Kidney (tissue), 13 donors: ENCODE measurements at regions not wholly inside any gene's neighbourhood (a gene's known extent, or its start where the extent isn't known, plus 50 kb on each side); places are given as distances from the start of the nearest gene placed in this dataset.

Experiments
- DNase-seq, 5 donors: peaks; one replicate each; pipeline ENCODE4 v3.0.0-alpha.2; 2013 to 2020
- FAIRE-seq: peaks from 2 replicates; lab custom pipeline; 2012; peaks lifted over from hg19 to GRCh38; lab: Jason Lieb, UNC
- H3K27ac ChIP-seq, 2 donors: one replicate each; pipeline ENCODE4 v1.7.0; 2013; ENCODE audit warnings: low read depth in 2 of 2, low read length in 2 of 2, inconsistent platforms in 1 of 2
- H3K27me3 ChIP-seq: one replicate; pipeline ENCODE4 v1.7.1; 2013; ENCODE audit warnings: low read length, inconsistent platforms; ENCODE audit not compliant: control insufficient read depth, insufficient read depth
- H3K36me3 ChIP-seq, 3 donors: one replicate each; pipeline versions ENCODE4 v1.7.0 to v1.7.1; 2013; ENCODE audit warnings: low read length in 3 of 3, control low read depth in 1 of 3, inconsistent platforms in 1 of 3; ENCODE audit not compliant: insufficient read depth in 3 of 3, control insufficient read depth in 2 of 3
- H3K4me1 ChIP-seq, 3 donors: one replicate each; pipeline versions ENCODE4 v1.7.0 to v1.7.1; 2013; ENCODE audit warnings: low read length in 3 of 3, inconsistent platforms in 1 of 3, low read depth in 1 of 3; ENCODE audit not compliant: control insufficient read depth in 2 of 3, insufficient read depth in 2 of 3
- H3K4me3 ChIP-seq, 3 donors: one replicate each; pipeline versions ENCODE4 v1.7.0 to v1.8.1; 2013; ENCODE audit warnings: low read length in 3 of 3, control low read depth in 1 of 3, inconsistent platforms in 1 of 3
- H3K9ac ChIP-seq, 3 donors: one replicate each; pipeline versions ENCODE4 v1.7.0 to v1.7.1; 2013; ENCODE audit warnings: low read length in 3 of 3, control low read depth in 1 of 3, inconsistent platforms in 1 of 3
- H3K9me3 ChIP-seq, 3 donors: one replicate each; pipeline versions ENCODE4 v1.7.0 to v1.7.1; 2013; ENCODE audit warnings: low read length in 3 of 3, control low read depth in 1 of 3, inconsistent platforms in 1 of 3; ENCODE audit not compliant: control insufficient read depth in 2 of 3, insufficient read depth in 1 of 3
- CTCF ChIP-seq: IDR thresholded peaks from 3 replicates; pipeline ENCODE4 v1.5.1; 2012; ENCODE audit warnings: mild to moderate bottlenecking, moderate library complexity, borderline replicate concordance; ENCODE audit not compliant: insufficient read depth; ENCODE audit errors: extremely low read depth
- intact Hi-C: fragments of 100-400 bp; cut with DNase I; formaldehyde crosslinking; loops from one replicate; pipeline ENCODE4 v1.11.1; 2022
- donor health status: control.
- donor health status: control.
- donor health status: control.
- donor health status: control.
- donor health status: control.
- donor health status: DM: yes; HTN: yes; CAD: no.
- donor health status: Normal renal cell carcinoma (clear cell type).

- Histone ChIP-seq H3K36me3 (no peaks in the 10 kb centered on the region), H3K9ac (no peak overlapping the region), H3K4me1 (no peaks in the 10 kb centered on the region), H3K4me3 (no peak overlapping the region), H3K9me3 (no peaks in the 10 kb centered on the region), H3K27me3 (no peaks in the 10 kb centered on the region), H3K27ac (no peak overlapping the region)
- DNase-seq (no peak), FAIRE-seq (no peak)
- no peak for TF ChIP-seq CTCF
- intact Hi-C loops = no loop called here
These were observed 1159.1 kb downstream of the SI start for GRCh38 chr3:163919154-163919553.

GRCh38 chr3:163916596-163917560, 1161.4 kb downstream of the SI start:
- DNase-seq = peak in 2 of 5 donors; percentile 13 to 20
- no peaks in the 10 kb centered on the region for H3K27me3 ChIP-seq
- H3K36me3 ChIP-seq = no peaks in the 10 kb centered on the region
- no peak overlapping the region for H3K9ac ChIP-seq
- no peaks in the 10 kb centered on the region for H3K4me1 ChIP-seq
- no peak for FAIRE-seq
- no peak for TF ChIP-seq CTCF
- no peak overlapping the region for H3K4me3 ChIP-seq
- H3K27ac ChIP-seq = no peak overlapping the region
- intact Hi-C loops = no loop called here
- no peaks in the 10 kb centered on the region for H3K9me3 ChIP-seq

- intact Hi-C loops = no loop called here
- Histone ChIP-seq H3K4me1 (no peaks in the 10 kb centered on the region), H3K9ac (no peak overlapping the region), H3K27me3 (no peaks in the 10 kb centered on the region), H3K9me3 (no peaks in the 10 kb centered on the region), H3K4me3 (no peak overlapping the region), H3K27ac (no peak overlapping the region), H3K36me3 (no peaks in the 10 kb centered on the region)
- FAIRE-seq (no peak), DNase-seq (no peak)
- TF ChIP-seq CTCF = no peak
These were observed 1163.0 kb downstream of the SI start for GRCh38 chr3:163915280-163915679.
